Mesodermal cell (in vitro differentiated cells): ENCODE measurements at regions not wholly inside any gene's neighbourhood (a gene's known extent, or its start where the extent isn't known, plus 50 kb on each side); places are given as distances from the start of the nearest gene placed in this dataset.

Source experiments
- H3K27ac ChIP-seq: 2 replicates; pipeline ENCODE4 v1.7.0; 2013; ENCODE audit warnings: mild to moderate bottlenecking, low read depth, low read length, moderate library complexity; ENCODE audit not compliant: severe bottlenecking
- H3K36me3 ChIP-seq: 2 replicates; pipeline ENCODE4 v1.7.1; 2013; ENCODE audit warnings: mild to moderate bottlenecking, low read length, moderate library complexity; ENCODE audit not compliant: control insufficient read depth, insufficient read depth
- H3K4me1 ChIP-seq: one replicate; pipeline ENCODE4 v1.7.1; 2013; ENCODE audit warnings: mild to moderate bottlenecking, low read length; ENCODE audit not compliant: insufficient read depth, control insufficient read depth, poor library complexity, severe bottlenecking
- H3K4me3 ChIP-seq: 2 replicates; pipeline ENCODE4 v1.7.0; 2013; ENCODE audit warnings: low read length, control low read depth, mild to moderate bottlenecking; ENCODE audit not compliant: insufficient read depth, poor library complexity, severe bottlenecking; ENCODE audit errors: extremely low read depth
- H3K9me3 ChIP-seq: 2 replicates; pipeline ENCODE4 v1.7.1; 2013; ENCODE audit warnings: mild to moderate bottlenecking, low read length, moderate library complexity; ENCODE audit not compliant: control insufficient read depth
- WGBS, 2 experiments: methylation state at CpG; one replicate each; pipeline ENCODE4 v1.1.5; 2013; ENCODE audit warnings: missing lambda C conversion rate in 2 of 2; ENCODE audit not compliant: insufficient coverage in 2 of 2; 5-methylcytosine and 5-hydroxymethylcytosine counted together

- Histone ChIP-seq H3K36me3 (no peaks in the 10 kb centered on the region), H3K9me3 (no peaks in the 10 kb centered on the region), H3K27ac (no peak overlapping the region), H3K4me1 (no peaks in the 10 kb centered on the region), H3K4me3 (no peak overlapping the region)
- WGBS, 2 experiments: 81 to 100% methylated on average over 2 to 3 of the region's 6 CpGs
These were observed 969.2 kb upstream of the PRKX start for GRCh38 chrX:4682636-4683035.

- H3K9me3 ChIP-seq: no peaks in the 10 kb centered on the region
- no peak overlapping the region for H3K4me3 ChIP-seq
- no peak overlapping the region for H3K27ac ChIP-seq
- H3K36me3 ChIP-seq: no peaks in the 10 kb centered on the region
- no CpG with 5 or more reads among the region's 4 CpGs for WGBS, 2 experiments
- no peaks in the 10 kb centered on the region for H3K4me1 ChIP-seq
These were observed 962.3 kb upstream of the PRKX start for GRCh38 chrX:4675686-4676300.

- WGBS, 2 experiments: no CpG with 5 or more reads among the region's 6 CpGs
- H3K4me3 ChIP-seq: no peak overlapping the region
- H3K27ac ChIP-seq: no peak overlapping the region
- H3K36me3 ChIP-seq: no peaks in the 10 kb centered on the region
- no peaks in the 10 kb centered on the region for H3K9me3 ChIP-seq
- H3K4me1 ChIP-seq: no peaks in the 10 kb centered on the region
These were observed 960.8 kb upstream of the PRKX start for GRCh38 chrX:4674028-4674782.

- WGBS, 2 experiments: 80% methylated on average over 1 of the region's 4 CpGs; no CpG with 5 or more reads in 1 of the 2 experiments
- Histone ChIP-seq H3K36me3 (no peaks in the 10 kb centered on the region), H3K27ac (no peak overlapping the region), H3K9me3 (no peaks in the 10 kb centered on the region), H3K4me3 (no peak overlapping the region), H3K4me1 (no peaks in the 10 kb centered on the region)
These were observed 957.9 kb upstream of the PRKX start for GRCh38 chrX:4671344-4671743.

GRCh38 chrX:4670606-4671005 is 957.2 kb upstream of the PRKX start:
- H3K4me1 ChIP-seq: no peaks in the 10 kb centered on the region
- H3K9me3 ChIP-seq: no peaks in the 10 kb centered on the region
- H3K4me3 ChIP-seq: no peak overlapping the region
- H3K27ac ChIP-seq: no peak overlapping the region
- WGBS, 2 experiments: no CpG with 5 or more reads among the region's 5 CpGs
- no peaks in the 10 kb centered on the region for H3K36me3 ChIP-seq

GRCh38 chrX:4668802-4669536 is 955.5 kb upstream of the PRKX start:
- Histone ChIP-seq H3K4me1 (no peaks in the 10 kb centered on the region), H3K36me3 (no peaks in the 10 kb centered on the region), H3K27ac (no peak overlapping the region), H3K9me3 (no peaks in the 10 kb centered on the region), H3K4me3 (no peak overlapping the region)
- WGBS, 2 experiments: 92 to 100% methylated on average over 2 of the region's 7 CpGs

- no peak overlapping the region for H3K4me3 ChIP-seq
- WGBS, 2 experiments: 83% methylated on average over 2 of the region's 3 CpGs; no CpG with 5 or more reads in 1 of the 2 experiments
- H3K9me3 ChIP-seq: no peaks in the 10 kb centered on the region
- H3K4me1 ChIP-seq: no peaks in the 10 kb centered on the region
- H3K27ac ChIP-seq: no peak overlapping the region
- no peaks in the 10 kb centered on the region for H3K36me3 ChIP-seq
These were observed 949.6 kb upstream of the PRKX start for GRCh38 chrX:4663085-4663484.

- WGBS, 2 experiments: 80% methylated on average over 1 of the region's 5 CpGs; no CpG with 5 or more reads in 1 of the 2 experiments
- H3K9me3 ChIP-seq: no peaks in the 10 kb centered on the region
- H3K27ac ChIP-seq: no peak overlapping the region
- H3K36me3 ChIP-seq: no peaks in the 10 kb centered on the region
- H3K4me1 ChIP-seq: no peaks in the 10 kb centered on the region
- H3K4me3 ChIP-seq: no peak overlapping the region
These were observed 948.3 kb upstream of the PRKX start for GRCh38 chrX:4661771-4662170.

- H3K36me3 ChIP-seq: no peaks in the 10 kb centered on the region
- H3K9me3 ChIP-seq: no peaks in the 10 kb centered on the region
- H3K4me1 ChIP-seq: no peaks in the 10 kb centered on the region
- H3K4me3 ChIP-seq: no peak overlapping the region
- 80 to 100% methylated on average over 1 of the region's 6 CpGs for WGBS, 2 experiments
- no peak overlapping the region for H3K27ac ChIP-seq
These were observed 943.0 kb upstream of the PRKX start for GRCh38 chrX:4656419-4656818.

- 73% methylated on average over 2 of the region's 4 CpGs; no CpG with 5 or more reads in 1 of the 2 experiments for WGBS, 2 experiments
- no peaks in the 10 kb centered on the region for H3K36me3 ChIP-seq
- H3K4me1 ChIP-seq: no peaks in the 10 kb centered on the region
- no peak overlapping the region for H3K4me3 ChIP-seq
- H3K27ac ChIP-seq: no peak overlapping the region
- no peaks in the 10 kb centered on the region for H3K9me3 ChIP-seq
These were observed 942.3 kb upstream of the PRKX start for GRCh38 chrX:4655743-4656142.
